Epithelial cell of prostate (primary cell): ENCODE measurements at regions not wholly inside any gene's neighbourhood (a gene's known extent, or its start where the extent isn't known, plus 50 kb on each side); places are given as distances from the start of the nearest gene placed in this dataset.

ENCODE experiments used
- DNase-seq: peaks from one replicate; pipeline ENCODE4 v3.0.0-alpha.2; 2011; ENCODE audit warnings: low read depth, low spot score
- H3K27ac ChIP-seq: fragments of 450-650 bp; 2 replicates; pipeline ENCODE4 v1.5.1; 2017; ENCODE audit warnings: mild to moderate bottlenecking

- DNase-seq, result no peak
- no peak overlapping the region for H3K27ac ChIP-seq
Observed at GRCh38 chr20:50368386-50368785, 141.8 kb upstream of the PTPN1 start.

DNA sequence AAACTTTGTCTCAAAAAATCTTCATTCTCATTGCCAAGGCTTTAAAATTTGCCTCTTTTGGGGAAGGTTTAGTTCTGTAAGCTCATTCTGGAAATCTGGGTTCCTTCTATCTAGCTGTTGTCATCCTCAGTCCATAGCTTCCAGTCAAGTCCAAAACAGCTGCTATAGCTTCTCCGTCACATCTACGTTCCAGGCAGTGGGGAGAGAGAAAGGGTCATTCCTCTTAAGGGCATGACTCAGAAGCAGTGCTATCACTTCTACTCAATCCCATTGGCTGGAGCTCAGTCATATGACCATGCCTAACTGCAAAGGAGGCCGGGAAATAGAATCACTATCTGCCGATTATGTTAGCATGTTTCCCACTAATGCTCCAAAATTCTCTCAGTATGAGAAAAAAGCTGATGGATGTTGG, 141.4 kb upstream of the PTPN1 start:
- no peak overlapping the region for H3K27ac ChIP-seq
- no peak for DNase-seq

DNA sequence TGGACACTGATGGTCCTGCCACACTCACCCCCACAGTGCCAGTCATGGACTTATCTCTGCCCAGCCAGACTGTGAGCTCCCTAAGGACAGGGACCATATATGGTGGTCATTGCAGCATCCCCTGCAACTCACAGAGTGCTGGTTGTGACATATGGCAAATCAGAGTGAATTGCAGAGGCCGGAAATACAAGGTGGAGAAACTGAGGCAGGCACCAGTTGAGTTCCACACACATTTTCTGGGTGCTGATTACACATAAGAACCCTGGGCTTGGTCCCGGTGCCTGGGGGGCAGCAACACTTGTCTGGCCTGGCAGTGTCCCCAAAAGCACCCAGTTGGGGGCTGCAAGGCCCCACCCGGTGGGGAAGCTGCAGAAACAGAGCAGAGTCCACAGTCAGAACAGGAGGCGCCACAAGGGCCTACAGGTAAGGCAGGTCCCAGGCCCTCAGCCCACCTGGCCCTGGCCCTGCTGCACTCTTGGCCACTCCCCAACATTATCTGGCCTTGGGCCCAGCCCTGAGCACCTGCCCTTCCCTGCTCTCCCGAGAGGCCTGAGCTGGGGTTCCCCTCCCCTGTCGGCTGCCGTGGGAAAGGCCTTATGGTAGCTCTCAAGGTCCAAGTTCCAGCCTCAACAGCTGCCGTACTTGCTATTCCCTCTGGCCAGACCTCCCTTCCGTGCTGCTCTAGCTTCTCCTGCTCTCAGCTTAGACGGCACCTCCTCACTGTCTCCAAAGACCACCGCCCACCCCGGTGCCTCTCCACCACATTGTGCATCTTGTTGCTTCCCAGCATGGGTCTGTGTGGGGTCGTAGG, 140.8 kb upstream of the PTPN1 start:
- H3K27ac ChIP-seq, result no peak overlapping the region
- no peak for DNase-seq

- H3K27ac ChIP-seq, result no peak overlapping the region
- no peak for DNase-seq
Observed at GRCh38 chr20:50370036-50370566, 140.1 kb upstream of the PTPN1 start.

DNA sequence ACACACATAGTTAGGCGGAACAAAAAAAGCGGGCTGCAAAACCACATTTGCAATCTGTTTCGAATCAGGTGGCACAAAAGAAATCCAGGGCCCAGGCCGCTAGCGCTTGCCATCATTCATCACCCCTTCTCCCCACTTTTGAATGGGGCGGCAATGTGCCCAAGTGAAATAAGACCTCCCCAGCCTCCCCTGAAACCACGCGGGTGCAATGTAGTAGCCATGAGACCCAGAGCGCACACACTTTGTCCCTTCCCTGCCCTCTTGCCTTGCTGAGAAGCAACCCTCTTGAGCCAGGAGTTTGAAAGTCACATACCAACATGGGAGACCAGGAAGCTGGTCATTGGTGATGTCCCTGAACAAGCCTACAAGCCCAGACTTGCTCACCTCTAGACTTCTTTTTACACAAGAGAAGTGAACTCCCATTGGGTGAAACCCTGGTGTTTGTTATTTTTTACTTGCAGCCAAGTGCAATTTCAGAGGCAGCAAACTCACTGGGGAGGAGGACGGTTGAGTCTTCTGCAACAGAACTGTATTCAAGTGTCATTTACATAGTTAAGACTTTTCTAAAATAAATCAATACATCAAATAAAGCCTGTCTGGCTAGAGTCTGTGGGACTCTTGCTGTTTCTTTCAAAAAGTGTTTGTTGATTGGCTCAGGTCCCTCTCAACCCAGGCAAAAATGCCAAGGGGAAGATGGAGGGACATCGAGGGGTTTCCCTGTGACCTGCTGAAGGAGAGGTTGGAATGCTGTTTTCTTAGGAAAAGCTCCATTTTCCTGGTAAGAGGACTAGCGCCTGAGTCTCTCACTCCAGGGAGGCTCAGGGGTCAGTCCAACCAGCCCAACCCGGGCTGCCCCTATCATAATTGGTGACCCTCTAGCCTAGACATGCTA, 138.1 kb upstream of the PTPN1 start:
- peak overlapping the region; percentile 46 for H3K27ac ChIP-seq

GRCh38 chr20:50372770-50373088, 137.5 kb upstream of the PTPN1 start:
- peak overlapping the region; percentile 46 for H3K27ac ChIP-seq
- no peak for DNase-seq

More for the DNA sequence above, 138.1 kb upstream of the PTPN1 start:
- peak; percentile 40 for DNase-seq

GRCh38 chr20:50373674-50374286, 136.4 kb upstream of the PTPN1 start:
- no peak for DNase-seq
- no peak overlapping the region for H3K27ac ChIP-seq

- H3K27ac ChIP-seq, result no peak overlapping the region
- DNase-seq, result no peak
Observed at GRCh38 chr20:50374541-50375078, 135.6 kb upstream of the PTPN1 start.

GRCh38 chr20:50376179-50376887, 133.8 kb upstream of the PTPN1 start:
- H3K27ac ChIP-seq, result peak overlapping the region; percentile 13
- no peak for DNase-seq

GRCh38 chr20:50376888-50377459, 133.2 kb upstream of the PTPN1 start:
- DNase-seq, result no peak
- peak overlapping the region; percentile 13 for H3K27ac ChIP-seq

DNA sequence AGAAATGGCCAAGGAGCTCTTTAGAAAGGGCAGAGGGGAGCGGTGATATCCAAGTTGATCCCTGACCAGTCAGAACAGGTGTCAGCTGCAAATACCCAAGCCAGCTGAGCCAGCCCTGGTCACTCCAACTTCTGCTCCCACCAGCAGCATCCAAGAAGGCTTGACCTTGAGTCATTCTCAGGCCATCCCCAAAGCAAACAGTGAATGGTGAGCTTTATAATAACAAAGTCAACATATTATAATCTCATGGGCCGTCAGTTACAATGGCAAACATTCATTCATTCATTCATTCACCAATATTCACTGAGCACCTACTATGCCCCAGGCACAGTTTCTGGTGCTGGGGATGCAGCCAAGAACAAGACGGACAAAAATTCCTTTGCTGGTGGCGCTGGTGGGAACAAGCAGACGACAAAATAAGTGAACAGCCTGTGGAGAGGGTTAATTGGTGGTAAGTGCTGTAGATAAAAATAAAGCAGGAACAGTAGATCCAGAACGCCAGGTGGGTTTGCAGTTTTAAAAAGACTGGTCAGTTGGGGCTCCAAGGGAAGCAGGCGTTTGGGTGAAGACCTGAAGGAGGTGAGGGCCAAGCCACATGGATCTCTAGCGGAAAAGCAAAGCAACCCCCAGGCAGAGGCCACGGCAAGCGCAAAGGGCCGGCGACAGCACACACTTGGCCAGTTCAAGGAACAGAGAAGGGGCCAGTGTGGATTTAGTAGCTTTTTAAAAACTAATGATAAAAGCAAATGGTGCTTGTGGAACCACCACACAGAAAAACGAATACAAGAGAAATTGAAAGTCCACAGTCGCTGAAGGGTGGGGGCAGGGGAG, 131.8 kb upstream of the PTPN1 start:
- DNase-seq, result no peak
- H3K27ac ChIP-seq, result no peak overlapping the region

- no peak for DNase-seq
- H3K27ac ChIP-seq, result no peak overlapping the region
Observed at GRCh38 chr20:50379049-50379990, 130.9 kb upstream of the PTPN1 start.

DNA sequence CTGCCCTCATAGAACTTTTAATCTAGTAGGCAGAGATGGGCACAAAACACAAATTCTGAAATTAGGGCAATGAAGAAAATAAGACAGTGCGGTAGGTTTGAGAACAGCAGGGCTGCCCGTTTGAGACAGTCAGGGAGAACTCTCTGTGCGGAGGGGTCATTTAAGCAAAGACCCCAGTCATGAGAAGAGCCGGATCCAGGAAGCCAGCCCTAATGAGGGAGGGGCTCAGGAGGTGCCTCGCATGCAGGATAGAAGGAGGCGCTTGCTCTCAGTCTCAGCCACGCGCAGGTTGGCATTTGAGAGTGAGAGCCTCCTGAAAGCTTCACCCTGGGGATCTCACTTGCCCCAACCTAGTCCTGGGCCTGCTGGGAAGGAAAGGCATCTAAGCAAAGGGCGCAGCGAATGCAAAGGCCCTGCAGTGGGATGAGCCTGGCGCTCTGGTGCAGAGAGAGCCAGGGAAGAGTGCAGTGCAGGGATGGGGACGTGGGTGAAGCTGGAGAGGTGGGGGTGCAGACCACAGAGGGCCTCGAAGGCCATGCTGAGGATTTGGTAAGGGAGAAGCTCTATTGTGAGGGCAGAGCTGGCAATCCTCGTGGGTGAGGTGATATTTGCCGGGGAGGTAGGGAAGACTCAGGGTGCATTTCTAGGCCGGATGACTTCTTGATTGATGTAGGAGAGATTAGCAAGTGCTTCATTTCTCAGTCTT, 130.0 kb upstream of the PTPN1 start:
- no peak overlapping the region for H3K27ac ChIP-seq
- DNase-seq, result no peak

GRCh38 chr20:50380697-50381040, 129.5 kb upstream of the PTPN1 start:
- DNase-seq, result no peak
- no peak overlapping the region for H3K27ac ChIP-seq

DNA sequence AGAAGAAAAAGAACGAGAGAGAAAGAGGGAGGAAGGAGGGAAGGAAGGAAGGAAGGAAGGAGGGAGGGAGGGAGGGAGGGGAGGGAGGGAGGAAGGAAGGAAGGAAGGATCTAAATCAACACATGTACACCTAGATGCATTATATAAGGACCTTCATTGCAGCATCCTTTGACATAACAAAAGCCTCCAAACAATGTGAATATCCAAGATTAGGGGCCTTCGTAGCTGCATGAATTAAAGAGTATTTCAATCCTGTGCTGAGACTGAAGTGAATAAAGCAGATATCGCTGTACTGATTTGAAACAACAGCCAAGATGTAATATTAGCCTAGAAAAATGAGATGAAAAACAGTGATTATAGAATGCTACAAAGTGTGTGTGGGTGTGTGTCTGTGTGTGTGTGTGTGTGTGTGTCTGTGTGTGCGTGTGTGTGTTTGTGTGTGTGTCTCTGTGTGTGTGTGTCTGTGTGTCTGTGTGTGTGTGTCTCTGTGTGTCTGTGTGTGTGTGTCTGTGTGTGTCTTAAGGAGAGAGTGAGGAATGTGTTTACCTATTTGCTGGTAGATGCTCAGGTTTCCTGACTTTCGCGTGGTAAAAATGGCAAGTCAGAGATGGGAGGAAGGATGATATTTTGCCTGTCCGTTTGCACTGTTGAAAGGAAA, 129.0 kb upstream of the PTPN1 start:
- DNase-seq, result no peak
- no peak overlapping the region for H3K27ac ChIP-seq

- no peak overlapping the region for H3K27ac ChIP-seq
- DNase-seq, result no peak
Observed at GRCh38 chr20:50381771-50382593, 128.2 kb upstream of the PTPN1 start.
